ENCODE measurements at regions not wholly inside any gene's neighbourhood (a gene's known extent, or its start where the extent isn't known, plus 50 kb on each side); places are given as distances from the start of the nearest gene placed in this dataset.
A peak's percentile ranks its signal among the peaks of the same experiment; 100 is the strongest.
"Not testable (repeated sequence)": the region's sequence is repeated elsewhere in the genome, so short reads cannot be mapped to it uniquely, and the experiment has no call there.

DNA sequence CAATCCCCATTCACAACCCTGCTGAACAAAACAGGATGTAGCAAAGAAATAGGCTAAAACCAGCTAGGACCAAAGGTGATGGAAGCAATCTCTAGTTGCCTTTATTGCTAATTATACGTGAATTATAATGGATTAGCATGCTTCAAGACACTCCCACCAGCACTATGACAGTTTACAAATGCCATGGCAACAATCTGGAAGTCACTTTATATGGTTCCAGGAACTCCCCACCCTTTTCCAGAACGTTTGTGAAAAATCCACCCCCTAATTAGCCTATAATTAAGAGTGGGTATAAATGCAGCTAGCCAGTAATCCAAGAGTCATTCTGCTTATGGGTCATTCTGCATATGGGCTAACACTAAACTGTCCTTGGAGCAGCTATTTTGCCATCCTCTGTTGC is 328.7 kb downstream of the FLRT2 start:
- peaks cover 11% of the 10 kb centered on the region for H3K27me3 Mint-ChIP-seq (ENCODE audit: unreplicated experiment)
- no peak overlapping the region for H3K27ac Mint-ChIP-seq (ENCODE audit: unreplicated experiment)
- peaks cover 7% of the 10 kb centered on the region for H3K4me1 Mint-ChIP-seq (ENCODE audit: unreplicated experiment)

GRCh38 chr14:85856430-85856829 is 326.5 kb downstream of the FLRT2 start:
- Mint-ChIP-seq H3K4me3 (ENCODE audit: unreplicated experiment) (no peak overlapping the region), H3K36me3 (ENCODE audit: unreplicated experiment) (no peaks in the 10 kb centered on the region), H3K4me1 (ENCODE audit: unreplicated experiment) (peaks cover 10% of the 10 kb centered on the region), H3K27ac (ENCODE audit: unreplicated experiment) (no peak overlapping the region), H3K9me3 (ENCODE audit: unreplicated experiment) (no peaks in the 10 kb centered on the region), H3K27me3 (ENCODE audit: unreplicated experiment) (peaks cover 6% of the 10 kb centered on the region)
- no peak for DNase-seq (ENCODE audit: extremely low spot score, unreplicated experiment)
- TF ChIP-seq, protein P1, sequence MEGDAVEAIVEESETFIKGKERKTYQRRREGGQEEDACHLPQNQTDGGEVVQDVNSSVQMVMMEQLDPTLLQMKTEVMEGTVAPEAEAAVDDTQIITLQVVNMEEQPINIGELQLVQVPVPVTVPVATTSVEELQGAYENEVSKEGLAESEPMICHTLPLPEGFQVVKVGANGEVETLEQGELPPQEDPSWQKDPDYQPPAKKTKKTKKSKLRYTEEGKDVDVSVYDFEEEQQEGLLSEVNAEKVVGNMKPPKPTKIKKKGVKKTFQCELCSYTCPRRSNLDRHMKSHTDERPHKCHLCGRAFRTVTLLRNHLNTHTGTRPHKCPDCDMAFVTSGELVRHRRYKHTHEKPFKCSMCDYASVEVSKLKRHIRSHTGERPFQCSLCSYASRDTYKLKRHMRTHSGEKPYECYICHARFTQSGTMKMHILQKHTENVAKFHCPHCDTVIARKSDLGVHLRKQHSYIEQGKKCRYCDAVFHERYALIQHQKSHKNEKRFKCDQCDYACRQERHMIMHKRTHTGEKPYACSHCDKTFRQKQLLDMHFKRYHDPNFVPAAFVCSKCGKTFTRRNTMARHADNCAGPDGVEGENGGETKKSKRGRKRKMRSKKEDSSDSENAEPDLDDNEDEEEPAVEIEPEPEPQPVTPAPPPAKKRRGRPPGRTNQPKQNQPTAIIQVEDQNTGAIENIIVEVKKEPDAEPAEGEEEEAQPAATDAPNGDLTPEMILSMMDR (IDR thresholded peaks at IDR 0.05): peak; percentile 48

More for the DNA sequence above, 328.7 kb downstream of the FLRT2 start:
- no peaks in the 10 kb centered on the region for H3K36me3 Mint-ChIP-seq (ENCODE audit: unreplicated experiment)
- H3K4me3 Mint-ChIP-seq (ENCODE audit: unreplicated experiment): no peak overlapping the region
- no peaks in the 10 kb centered on the region for H3K9me3 Mint-ChIP-seq (ENCODE audit: unreplicated experiment)
- no peak for DNase-seq (ENCODE audit: extremely low spot score, unreplicated experiment)
- TF ChIP-seq, protein P1 (IDR thresholded peaks at IDR 0.05): no peak

DNA sequence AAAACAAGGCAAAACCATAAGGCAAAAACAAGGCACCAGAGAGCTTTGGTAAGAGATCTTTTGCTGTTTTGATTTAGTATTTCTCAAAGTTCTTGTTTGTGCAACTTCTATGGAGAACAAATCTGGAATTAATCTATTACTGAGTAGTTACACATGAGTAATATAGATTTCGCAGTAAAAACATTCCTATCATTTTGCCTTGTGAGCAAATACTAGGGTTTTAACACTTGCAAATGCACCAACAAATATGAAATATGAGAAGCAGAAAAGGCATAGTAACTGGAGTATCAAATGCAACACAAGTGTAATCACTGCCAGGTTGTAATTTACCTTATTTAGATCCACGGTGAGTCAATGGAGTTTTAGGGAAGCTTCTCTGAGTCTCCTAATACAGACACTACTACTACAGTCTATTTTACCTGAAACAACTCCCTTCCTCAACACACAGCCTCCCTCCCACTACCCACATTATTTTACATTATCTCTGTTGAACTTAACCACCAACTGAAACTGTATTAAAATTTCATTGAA is 324.1 kb downstream of the FLRT2 start:
- no peaks in the 10 kb centered on the region for H3K9me3 Mint-ChIP-seq (ENCODE audit: unreplicated experiment)
- TF ChIP-seq, protein P1 (IDR thresholded peaks at IDR 0.05): no peak
- H3K27ac Mint-ChIP-seq (ENCODE audit: unreplicated experiment): no peak overlapping the region
- no peaks in the 10 kb centered on the region for H3K27me3 Mint-ChIP-seq (ENCODE audit: unreplicated experiment)
- H3K4me3 Mint-ChIP-seq (ENCODE audit: unreplicated experiment): no peak overlapping the region
- DNase-seq (ENCODE audit: extremely low spot score, unreplicated experiment): no peak
- H3K4me1 Mint-ChIP-seq (ENCODE audit: unreplicated experiment): peaks cover 10% of the 10 kb centered on the region
- H3K36me3 Mint-ChIP-seq (ENCODE audit: unreplicated experiment): no peaks in the 10 kb centered on the region

DNA sequence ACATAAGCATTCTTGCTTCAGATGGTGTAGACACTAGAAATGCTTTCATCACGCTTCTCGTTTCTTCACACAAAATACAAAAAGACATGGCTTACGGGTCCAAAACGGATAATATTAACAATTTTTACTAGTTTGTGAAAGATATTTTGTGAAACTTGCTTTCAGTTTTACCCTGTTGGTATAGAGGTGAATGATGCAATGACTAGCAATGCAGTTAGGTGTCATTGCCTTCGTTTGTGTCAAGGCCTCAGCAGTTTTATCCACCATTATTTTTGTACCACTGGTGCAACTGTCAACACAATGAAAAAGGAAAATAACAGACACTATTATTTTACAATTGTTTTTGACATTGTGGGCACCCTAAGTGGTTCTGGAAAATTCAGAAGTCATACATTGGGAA is 323.0 kb downstream of the FLRT2 start:
- Mint-ChIP-seq H3K9me3 (ENCODE audit: unreplicated experiment) (no peaks in the 10 kb centered on the region), H3K27ac (ENCODE audit: unreplicated experiment) (no peak overlapping the region), H3K36me3 (ENCODE audit: unreplicated experiment) (no peaks in the 10 kb centered on the region), H3K4me1 (ENCODE audit: unreplicated experiment) (peaks cover 10% of the 10 kb centered on the region), H3K27me3 (ENCODE audit: unreplicated experiment) (no peaks in the 10 kb centered on the region), H3K4me3 (ENCODE audit: unreplicated experiment) (no peak overlapping the region)
- DNase-seq (ENCODE audit: extremely low spot score, unreplicated experiment): no peak
- TF ChIP-seq, protein P1 (IDR thresholded peaks at IDR 0.05): no peak

- DNase-seq (ENCODE audit: extremely low spot score, unreplicated experiment); H3K27ac Mint-ChIP-seq (ENCODE audit: unreplicated experiment); H3K36me3 Mint-ChIP-seq (ENCODE audit: unreplicated experiment); H3K4me3 Mint-ChIP-seq (ENCODE audit: unreplicated experiment); H3K27me3 Mint-ChIP-seq (ENCODE audit: unreplicated experiment); H3K9me3 Mint-ChIP-seq (ENCODE audit: unreplicated experiment); H3K4me1 Mint-ChIP-seq (ENCODE audit: unreplicated experiment): not testable (repeated sequence)
These were observed 322.2 kb downstream of the FLRT2 start for GRCh38 chr14:85852123-85852522.

- H3K4me1 Mint-ChIP-seq (ENCODE audit: unreplicated experiment); DNase-seq (ENCODE audit: extremely low spot score, unreplicated experiment); H3K4me3 Mint-ChIP-seq (ENCODE audit: unreplicated experiment); H3K27ac Mint-ChIP-seq (ENCODE audit: unreplicated experiment); H3K27me3 Mint-ChIP-seq (ENCODE audit: unreplicated experiment); H3K9me3 Mint-ChIP-seq (ENCODE audit: unreplicated experiment); H3K36me3 Mint-ChIP-seq (ENCODE audit: unreplicated experiment): not testable (repeated sequence)
These were observed 300.6 kb downstream of the FLRT2 start for GRCh38 chr14:85830549-85830948.

GRCh38 chr14:85829601-85830000 is 299.7 kb downstream of the FLRT2 start:
- H3K27ac Mint-ChIP-seq (ENCODE audit: unreplicated experiment); H3K27me3 Mint-ChIP-seq (ENCODE audit: unreplicated experiment); H3K9me3 Mint-ChIP-seq (ENCODE audit: unreplicated experiment); DNase-seq (ENCODE audit: extremely low spot score, unreplicated experiment); H3K4me1 Mint-ChIP-seq (ENCODE audit: unreplicated experiment); H3K4me3 Mint-ChIP-seq (ENCODE audit: unreplicated experiment); H3K36me3 Mint-ChIP-seq (ENCODE audit: unreplicated experiment): not testable (repeated sequence)

Measured in osteocyte (in vitro differentiated cells).